ENCODE measurements at regions not wholly inside any gene's neighbourhood (a gene's known extent, or its start where the extent isn't known, plus 50 kb on each side); places are given as distances from the start of the nearest gene placed in this dataset.

GRCh38 chr2:226558418-226558817 is 241.2 kb downstream of the IRS1 start:
- no peaks in the 10 kb centered on the region for H3K36me3 ChIP-seq (replicated peaks; ENCODE audit: insufficient read depth, low read depth)
- H3K27me3 ChIP-seq, result no peaks in the 10 kb centered on the region
- no peaks in the 10 kb centered on the region for H3K79me2 ChIP-seq
- 50% methylated on average over 5 of the region's 5 CpGs for WGBS (ENCODE audit: low lambda C conversion rate, missing lambda C conversion rate)
- H3K4me1 ChIP-seq (ENCODE audit: insufficient read depth), result no peaks in the 10 kb centered on the region
- H3K27ac ChIP-seq, result no peak overlapping the region
- no peak overlapping the region for H3K4me2 ChIP-seq
- H3K9me2 ChIP-seq (replicated peaks; ENCODE audit: insufficient read depth), result no peaks in the 10 kb centered on the region
- no peaks in the 10 kb centered on the region for H4K20me1 ChIP-seq (ENCODE audit: insufficient read depth, poor library complexity, severe bottlenecking)
- no peak overlapping the region for H2AFZ ChIP-seq
- TF ChIP-seq EZH2phosphoT487 (IDR thresholded peaks at IDR 0.05; ENCODE audit: low read depth, severe bottlenecking, unreplicated experiment), result no peak
- TF ChIP-seq EZH2 (IDR thresholded peaks at IDR 0.05; ENCODE audit: borderline replicate concordance), result no peak
- TF ChIP-seq CTCF (IDR thresholded peaks at IDR 0.05; ENCODE audit: poor library complexity), result no peak
- no peak overlapping the region for H3K4me3 ChIP-seq
- no peaks in the 10 kb centered on the region for H3K9me3 ChIP-seq (ENCODE audit: low read depth)
- DNase-seq (ENCODE audit: low spot score), result no peak

GRCh38 chr2:226556050-226556449 is 243.6 kb downstream of the IRS1 start:
- H3K36me3 ChIP-seq (replicated peaks; ENCODE audit: insufficient read depth, low read depth), result no peaks in the 10 kb centered on the region
- no peak for TF ChIP-seq EZH2phosphoT487 (IDR thresholded peaks at IDR 0.05; ENCODE audit: low read depth, severe bottlenecking, unreplicated experiment)
- TF ChIP-seq EZH2 (IDR thresholded peaks at IDR 0.05; ENCODE audit: borderline replicate concordance), result no peak
- TF ChIP-seq CTCF (IDR thresholded peaks at IDR 0.05; ENCODE audit: poor library complexity), result no peak
- H3K27me3 ChIP-seq, result no peaks in the 10 kb centered on the region
- no peaks in the 10 kb centered on the region for H3K4me1 ChIP-seq (ENCODE audit: insufficient read depth)
- H3K4me2 ChIP-seq, result no peak overlapping the region
- no peak overlapping the region for H2AFZ ChIP-seq
- no peaks in the 10 kb centered on the region for H4K20me1 ChIP-seq (ENCODE audit: insufficient read depth, poor library complexity, severe bottlenecking)
- H3K9me3 ChIP-seq (ENCODE audit: low read depth), result no peaks in the 10 kb centered on the region
- 85% methylated on average over 4 of the region's 4 CpGs for WGBS (ENCODE audit: low lambda C conversion rate, missing lambda C conversion rate)
- H3K9me2 ChIP-seq (replicated peaks; ENCODE audit: insufficient read depth), result no peaks in the 10 kb centered on the region
- DNase-seq (ENCODE audit: low spot score), result no peak
- H3K4me3 ChIP-seq, result no peak overlapping the region
- H3K79me2 ChIP-seq, result no peaks in the 10 kb centered on the region
- no peak overlapping the region for H3K27ac ChIP-seq

GRCh38 chr2:226554701-226555100 is 244.9 kb downstream of the IRS1 start:
- no peaks in the 10 kb centered on the region for H4K20me1 ChIP-seq (ENCODE audit: insufficient read depth, poor library complexity, severe bottlenecking)
- no peak overlapping the region for H3K4me2 ChIP-seq
- no peaks in the 10 kb centered on the region for H3K4me1 ChIP-seq (ENCODE audit: insufficient read depth)
- H2AFZ ChIP-seq, result no peak overlapping the region
- no peaks in the 10 kb centered on the region for H3K27me3 ChIP-seq
- DNase-seq (ENCODE audit: low spot score), result no peak
- WGBS (ENCODE audit: low lambda C conversion rate, missing lambda C conversion rate), result 74% methylated on average over 1 of the region's 1 CpG
- H3K79me2 ChIP-seq, result no peaks in the 10 kb centered on the region
- no peaks in the 10 kb centered on the region for H3K9me2 ChIP-seq (replicated peaks; ENCODE audit: insufficient read depth)
- H3K36me3 ChIP-seq (replicated peaks; ENCODE audit: insufficient read depth, low read depth), result no peaks in the 10 kb centered on the region
- H3K27ac ChIP-seq, result no peak overlapping the region
- no peak overlapping the region for H3K4me3 ChIP-seq
- H3K9me3 ChIP-seq (ENCODE audit: low read depth), result no peaks in the 10 kb centered on the region
- TF ChIP-seq CTCF (IDR thresholded peaks at IDR 0.05; ENCODE audit: poor library complexity) (no peak), EZH2 (IDR thresholded peaks at IDR 0.05; ENCODE audit: borderline replicate concordance) (no peak), EZH2phosphoT487 (IDR thresholded peaks at IDR 0.05; ENCODE audit: low read depth, severe bottlenecking, unreplicated experiment) (no peak)

- no peaks in the 10 kb centered on the region for H3K4me1 ChIP-seq (ENCODE audit: insufficient read depth)
- WGBS (ENCODE audit: low lambda C conversion rate, missing lambda C conversion rate), result 83% methylated on average over 3 of the region's 3 CpGs
These were observed 246.3 kb downstream of the IRS1 start for GRCh38 chr2:226553333-226553732.

More at GRCh38 chr2:226553333-226553732, 246.3 kb downstream of the IRS1 start:
- H4K20me1 ChIP-seq (ENCODE audit: insufficient read depth, poor library complexity, severe bottlenecking), result no peaks in the 10 kb centered on the region
- TF ChIP-seq EZH2phosphoT487 (IDR thresholded peaks at IDR 0.05; ENCODE audit: low read depth, severe bottlenecking, unreplicated experiment) (no peak), CTCF (IDR thresholded peaks at IDR 0.05; ENCODE audit: poor library complexity) (no peak), EZH2 (IDR thresholded peaks at IDR 0.05; ENCODE audit: borderline replicate concordance) (no peak)
- no peak overlapping the region for H3K4me2 ChIP-seq
- no peaks in the 10 kb centered on the region for H3K9me2 ChIP-seq (replicated peaks; ENCODE audit: insufficient read depth)
- H3K4me3 ChIP-seq, result no peak overlapping the region
- no peak overlapping the region for H3K27ac ChIP-seq
- no peaks in the 10 kb centered on the region for H3K9me3 ChIP-seq (ENCODE audit: low read depth)
- H3K79me2 ChIP-seq, result no peaks in the 10 kb centered on the region
- no peak for DNase-seq (ENCODE audit: low spot score)
- no peaks in the 10 kb centered on the region for H3K27me3 ChIP-seq
- no peaks in the 10 kb centered on the region for H3K36me3 ChIP-seq (replicated peaks; ENCODE audit: insufficient read depth, low read depth)
- H2AFZ ChIP-seq, result no peak overlapping the region

All from hepatocyte (in vitro differentiated cells).